Right kidney (tissue), 1 donor: ENCODE measurements at regions not wholly inside any gene's neighbourhood (a gene's known extent, or its start where the extent isn't known, plus 50 kb on each side); places are given as distances from the start of the nearest gene placed in this dataset.
"Not testable (repeated sequence)": the region's sequence is repeated elsewhere in the genome, so short reads cannot be mapped to it uniquely, and the experiment has no call there.

ENCODE experiments used
- DNase-seq: peaks from one replicate; pipeline ENCODE4 v3.0.0-alpha.2; 2016

- no peak for DNase-seq
Observed at GRCh38 chr2:103387888-103388287, 626.1 kb downstream of the TMEM182 start.

- DNase-seq, result no peak
Observed at GRCh38 chr2:103396152-103396551, 634.3 kb downstream of the TMEM182 start.

- DNase-seq, result no peak
Observed at GRCh38 chr2:103401621-103402020, 639.8 kb downstream of the TMEM182 start.

GRCh38 chr2:103402336-103402735 lies 640.5 kb downstream of the TMEM182 start:
- no peak for DNase-seq

- DNase-seq, result no peak
Observed at GRCh38 chr2:103402944-103403343, 641.1 kb downstream of the TMEM182 start.

GRCh38 chr2:103403388-103403787 lies 641.6 kb downstream of the TMEM182 start:
- not testable (repeated sequence) for DNase-seq

- no peak for DNase-seq
Observed at GRCh38 chr2:103410221-103410620, 648.4 kb downstream of the TMEM182 start.

GRCh38 chr2:103419506-103419905 lies 657.7 kb downstream of the TMEM182 start:
- no peak for DNase-seq

GRCh38 chr2:103423100-103423499 lies 661.3 kb downstream of the TMEM182 start:
- no peak for DNase-seq

- DNase-seq, result no peak
Observed at GRCh38 chr2:103427567-103427966, 665.7 kb downstream of the TMEM182 start.

- no peak for DNase-seq
Observed at GRCh38 chr2:103430191-103430590, 668.4 kb downstream of the TMEM182 start.

GRCh38 chr2:103435010-103435409 lies 673.2 kb downstream of the TMEM182 start:
- no peak for DNase-seq

GRCh38 chr2:103437161-103437560 lies 675.3 kb downstream of the TMEM182 start:
- no peak for DNase-seq

GRCh38 chr2:103445347-103445746 lies 683.5 kb downstream of the TMEM182 start:
- no peak for DNase-seq

GRCh38 chr2:103448495-103448894 lies 686.7 kb downstream of the TMEM182 start:
- no peak for DNase-seq

GRCh38 chr2:103451283-103451682 lies 689.5 kb downstream of the TMEM182 start:
- DNase-seq, result no peak

GRCh38 chr2:103459283-103459682 lies 697.5 kb downstream of the TMEM182 start:
- DNase-seq, result no peak

GRCh38 chr2:103462101-103462500 lies 700.3 kb downstream of the TMEM182 start:
- no peak for DNase-seq

- no peak for DNase-seq
Observed at GRCh38 chr2:103462712-103463111, 700.9 kb downstream of the TMEM182 start.

- DNase-seq, result no peak
Observed at GRCh38 chr2:103464831-103465230, 703.0 kb downstream of the TMEM182 start.

GRCh38 chr2:103469800-103470199 lies 708.0 kb downstream of the TMEM182 start:
- no peak for DNase-seq

GRCh38 chr2:103484906-103485305 lies 723.1 kb downstream of the TMEM182 start:
- no peak for DNase-seq

GRCh38 chr2:103496850-103497249 lies 735.0 kb downstream of the TMEM182 start:
- DNase-seq, result no peak

- DNase-seq, result no peak
Observed at GRCh38 chr2:103506812-103507211, 745.0 kb downstream of the TMEM182 start.

GRCh38 chr2:103512442-103512841 lies 750.6 kb downstream of the TMEM182 start:
- no peak for DNase-seq
